Cardiac muscle cell (in vitro differentiated cells and primary cell): ENCODE measurements at regions not wholly inside any gene's neighbourhood (a gene's known extent, or its start where the extent isn't known, plus 50 kb on each side); places are given as distances from the start of the nearest gene placed in this dataset.

ENCODE experiments used
- DNase-seq, 2 donors: peaks; one replicate each; pipeline versions ENCODE4 v3.0.0 to v3.0.0-alpha.2; 2010 to 2017; ENCODE audit warnings: low read depth in 1 of 2, low spot score in 1 of 2
- H3K27ac ChIP-seq: fragments of 200-600 bp; sonication (generic); 2 replicates; pipeline ENCODE4 v1.5.1; 2016
- H3K27me3 ChIP-seq: fragments of 200-600 bp; sonication (generic); 2 replicates; pipeline ENCODE4 v1.6.0; 2016; ENCODE audit warnings: control low read depth
- H3K36me3 ChIP-seq: fragments of 200-600 bp; sonication (generic); 2 replicates; pipeline ENCODE4 v1.5.1; 2016; ENCODE audit warnings: control low read depth
- H3K4me1 ChIP-seq: fragments of 200-600 bp; sonication (generic); 2 replicates; pipeline ENCODE4 v1.8.1; 2017; ENCODE audit warnings: low read depth, mild to moderate bottlenecking, mixed run types
- H3K4me3 ChIP-seq: fragments of 200-600 bp; sonication (generic); 2 replicates; pipeline ENCODE4 v1.5.1; 2016; ENCODE audit warnings: mild to moderate bottlenecking
- H3K9me3 ChIP-seq: fragments of 200-600 bp; sonication (generic); 2 replicates; pipeline ENCODE4 v1.5.1; 2017; ENCODE audit warnings: low read depth, mild to moderate bottlenecking, control low read depth
- TF ChIP-seq, protein P1 (sequence below): IDR thresholded peaks from 2 replicates; pipeline ENCODE4 v1.5.1; 2012; ENCODE audit warnings: low read depth, mild to moderate bottlenecking, low read length

DNA sequence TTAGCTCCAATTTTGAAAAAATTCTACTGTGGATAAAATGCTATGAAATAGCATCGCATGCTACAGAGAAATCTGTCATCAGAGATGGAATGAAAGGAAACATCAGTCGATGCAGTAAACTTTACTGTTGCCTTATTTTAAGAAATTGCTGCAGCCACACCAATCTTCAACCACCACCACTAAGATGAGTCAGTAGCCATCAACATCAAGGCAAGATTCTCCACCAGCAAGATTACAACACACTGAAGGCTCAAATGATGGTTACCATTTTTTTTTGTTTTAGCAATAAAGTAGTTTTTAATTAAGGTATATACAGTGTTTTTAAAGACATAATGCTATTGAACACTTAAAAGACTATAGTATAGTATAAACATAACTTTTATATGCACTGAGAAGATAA lies 95.6 kb upstream of the JUN start:
- Histone ChIP-seq H3K27ac (no peak overlapping the region), H3K27me3 (no peaks in the 10 kb centered on the region), H3K4me1 (peaks cover 25% of the 10 kb centered on the region), H3K4me3 (no peak overlapping the region), H3K9me3 (no peaks in the 10 kb centered on the region), H3K36me3 (no peaks in the 10 kb centered on the region)
- no peak for DNase-seq
- TF ChIP-seq, protein P1, sequence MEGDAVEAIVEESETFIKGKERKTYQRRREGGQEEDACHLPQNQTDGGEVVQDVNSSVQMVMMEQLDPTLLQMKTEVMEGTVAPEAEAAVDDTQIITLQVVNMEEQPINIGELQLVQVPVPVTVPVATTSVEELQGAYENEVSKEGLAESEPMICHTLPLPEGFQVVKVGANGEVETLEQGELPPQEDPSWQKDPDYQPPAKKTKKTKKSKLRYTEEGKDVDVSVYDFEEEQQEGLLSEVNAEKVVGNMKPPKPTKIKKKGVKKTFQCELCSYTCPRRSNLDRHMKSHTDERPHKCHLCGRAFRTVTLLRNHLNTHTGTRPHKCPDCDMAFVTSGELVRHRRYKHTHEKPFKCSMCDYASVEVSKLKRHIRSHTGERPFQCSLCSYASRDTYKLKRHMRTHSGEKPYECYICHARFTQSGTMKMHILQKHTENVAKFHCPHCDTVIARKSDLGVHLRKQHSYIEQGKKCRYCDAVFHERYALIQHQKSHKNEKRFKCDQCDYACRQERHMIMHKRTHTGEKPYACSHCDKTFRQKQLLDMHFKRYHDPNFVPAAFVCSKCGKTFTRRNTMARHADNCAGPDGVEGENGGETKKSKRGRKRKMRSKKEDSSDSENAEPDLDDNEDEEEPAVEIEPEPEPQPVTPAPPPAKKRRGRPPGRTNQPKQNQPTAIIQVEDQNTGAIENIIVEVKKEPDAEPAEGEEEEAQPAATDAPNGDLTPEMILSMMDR, result no peak

DNA sequence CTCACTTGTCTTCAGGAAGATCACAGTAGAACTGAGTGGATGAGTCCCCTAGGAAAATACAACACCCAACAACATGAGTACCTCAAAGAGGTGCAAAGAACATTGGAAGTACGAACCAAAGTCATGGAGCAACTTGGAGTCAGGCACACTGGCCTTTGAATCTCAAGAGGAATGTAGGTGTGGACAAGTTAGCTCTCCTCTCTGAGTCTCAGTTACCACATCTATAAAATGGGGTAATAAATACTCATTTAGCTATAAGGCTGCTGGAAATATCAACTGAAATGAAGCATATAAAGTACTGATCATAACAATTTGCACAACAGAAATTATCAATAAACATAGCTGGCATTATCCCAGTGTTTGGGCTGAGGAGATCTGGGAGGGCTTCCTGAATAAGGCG lies 96.7 kb upstream of the JUN start:
- H3K27ac ChIP-seq, result no peak overlapping the region
- H3K4me3 ChIP-seq, result no peak overlapping the region
- no peaks in the 10 kb centered on the region for H3K27me3 ChIP-seq
- no peaks in the 10 kb centered on the region for H3K36me3 ChIP-seq
- TF ChIP-seq, protein P1, result no peak
- no peaks in the 10 kb centered on the region for H3K9me3 ChIP-seq
- peaks cover 23% of the 10 kb centered on the region for H3K4me1 ChIP-seq
- no peak for DNase-seq

DNA sequence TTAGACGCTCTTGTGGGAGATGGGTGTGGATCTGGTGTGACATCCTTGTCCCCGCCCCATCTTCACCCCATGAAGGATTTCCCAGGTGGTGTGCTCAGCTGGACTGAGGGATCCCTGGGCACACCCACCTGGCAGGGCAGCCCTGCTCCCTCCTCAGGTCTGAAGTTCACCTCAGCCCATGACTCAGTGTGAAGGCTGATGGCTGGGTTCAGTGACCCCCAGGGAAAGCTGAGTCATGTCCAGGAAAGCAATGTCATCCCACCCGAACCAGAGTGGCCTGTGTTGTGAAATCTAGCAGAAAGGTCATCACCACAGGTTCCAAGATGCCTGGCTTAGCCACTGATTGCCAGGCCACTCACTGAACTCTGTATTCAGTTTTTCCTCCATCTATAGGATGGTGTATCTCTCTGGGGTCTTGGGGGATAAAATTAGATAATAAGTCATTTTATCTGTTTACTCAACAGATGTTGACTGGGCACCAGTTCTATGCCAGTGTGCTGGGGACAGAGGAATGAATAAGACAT lies 97.7 kb upstream of the JUN start:
- TF ChIP-seq, protein P1, result no peak
- Histone ChIP-seq H3K27ac (no peak overlapping the region), H3K36me3 (no peaks in the 10 kb centered on the region), H3K4me3 (no peak overlapping the region), H3K4me1 (peaks cover 26% of the 10 kb centered on the region), H3K9me3 (no peaks in the 10 kb centered on the region), H3K27me3 (no peaks in the 10 kb centered on the region)
- peak in 1 of 2 donors; percentile 67 for DNase-seq

DNA sequence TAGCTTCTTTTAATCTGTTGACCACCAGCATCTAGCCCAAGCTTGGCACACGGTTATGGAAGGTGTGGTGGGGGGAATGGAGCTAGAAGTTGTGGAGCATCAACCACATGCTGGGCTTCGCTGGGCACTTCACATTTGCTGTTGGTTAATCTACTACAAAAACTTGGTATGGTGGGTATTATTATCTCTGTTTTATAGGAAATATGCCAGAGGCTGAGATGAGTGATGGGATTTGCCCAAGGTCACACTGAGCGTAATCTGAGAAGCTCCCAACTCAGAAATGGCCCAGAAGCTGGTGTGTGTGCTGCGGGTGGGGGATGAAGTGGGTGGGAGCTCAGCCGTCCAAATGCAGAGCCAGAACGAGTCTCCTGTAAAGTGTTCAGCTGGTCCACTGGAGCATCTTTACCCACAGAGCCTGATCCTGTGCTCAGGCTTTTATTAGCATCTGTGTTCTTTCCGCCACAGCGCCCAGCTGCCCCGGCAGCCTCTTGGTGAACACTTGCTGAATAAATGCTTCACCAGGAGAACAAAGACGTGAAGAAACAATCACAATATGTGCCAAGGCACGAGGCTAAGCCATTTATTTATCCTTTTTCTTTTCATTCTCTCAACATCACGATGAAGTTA lies 98.6 kb upstream of the JUN start:
- Histone ChIP-seq H3K4me1 (peaks cover 26% of the 10 kb centered on the region), H3K27me3 (no peaks in the 10 kb centered on the region), H3K4me3 (no peak overlapping the region), H3K27ac (no peak overlapping the region), H3K36me3 (no peaks in the 10 kb centered on the region), H3K9me3 (no peaks in the 10 kb centered on the region)
- DNase-seq, result no peak
- TF ChIP-seq, protein P1, result no peak

DNA sequence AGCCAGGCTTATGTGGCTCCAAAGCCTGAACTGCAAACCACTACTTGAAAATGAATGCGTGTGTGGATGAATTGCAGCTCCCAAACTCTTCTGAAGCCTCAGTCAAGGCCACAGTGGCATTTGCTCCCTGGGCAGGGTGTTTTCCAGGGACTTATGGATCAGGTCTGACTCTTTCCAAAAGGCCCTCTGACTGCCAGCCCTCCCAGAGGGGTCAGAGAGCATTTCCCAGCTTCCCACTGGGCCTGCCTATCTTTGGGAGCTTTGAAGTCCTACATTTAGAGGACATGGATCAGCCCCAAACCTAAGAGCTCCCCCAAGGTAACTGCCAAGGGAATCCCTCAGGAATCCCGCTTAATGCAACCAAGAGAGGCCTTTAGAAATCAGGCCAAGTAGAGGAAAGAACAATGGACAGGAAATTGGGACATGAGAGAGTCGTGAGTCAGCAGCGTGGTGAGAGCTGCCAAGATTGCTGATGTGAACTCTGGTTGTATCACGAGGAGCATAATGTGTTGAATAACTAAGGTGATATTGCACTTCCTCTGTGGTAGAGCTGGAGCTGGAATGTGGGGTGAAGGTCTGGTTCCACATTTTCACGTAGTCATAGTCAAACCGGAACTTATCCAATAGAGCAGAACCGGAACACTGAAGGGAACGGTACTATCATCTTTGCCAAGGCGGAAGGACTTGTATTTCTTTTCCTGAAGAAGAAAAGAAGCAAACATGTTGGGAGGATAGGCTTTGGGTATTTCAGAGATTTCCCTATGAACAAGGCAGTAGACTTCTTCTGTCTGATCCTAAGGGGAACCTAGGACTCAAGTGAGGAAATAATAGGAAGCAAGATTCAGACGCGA lies 99.4 kb upstream of the JUN start:
- no peaks in the 10 kb centered on the region for H3K36me3 ChIP-seq
- no peak overlapping the region for H3K4me3 ChIP-seq
- H3K4me1 ChIP-seq, result peaks cover 26% of the 10 kb centered on the region
- peak overlapping the region; percentile 74 for H3K27ac ChIP-seq
- no peaks in the 10 kb centered on the region for H3K27me3 ChIP-seq
- DNase-seq, result peak in 1 of 2 donors; percentile 99
- TF ChIP-seq, protein P1, result no peak
- no peaks in the 10 kb centered on the region for H3K9me3 ChIP-seq
